ENCODE measurements at regions not wholly inside any gene's neighbourhood (a gene's known extent, or its start where the extent isn't known, plus 50 kb on each side); places are given as distances from the start of the nearest gene placed in this dataset.

- TF ChIP-seq CTCF (conservative IDR thresholded peaks at IDR 0.05 in 1 of 2, IDR thresholded peaks at IDR 0.05 in 1 of 2; ENCODE audit: extremely low read depth in 1 of 2, insufficient read depth in 1 of 2, low read depth in 1 of 2, low read length in 2 of 2) (no peak), EZH2 (IDR thresholded peaks at IDR 0.05; ENCODE audit: borderline replicate concordance, low read length) (no peak)
Measured at GRCh38 chr6:125406741-125407140, 105.0 kb upstream of the HDDC2 start.
